ENCODE measurements at regions not wholly inside any gene's neighbourhood (a gene's known extent, or its start where the extent isn't known, plus 50 kb on each side); places are given as distances from the start of the nearest gene placed in this dataset.

- TF ChIP-seq CTCF (IDR thresholded peaks at IDR 0.05; ENCODE audit: extremely low read depth in 1 of 2, insufficient read depth in 1 of 2, low read depth in 1 of 2, low read length in 2 of 2) = no peak
- TF ChIP-seq POLR2A (IDR thresholded peaks at IDR 0.05; ENCODE audit: low read depth, low read length) = no peak
- TF ChIP-seq EZH2 (IDR thresholded peaks at IDR 0.05; ENCODE audit: borderline replicate concordance, low read depth, low read length, severe bottlenecking) = no peak
- TF ChIP-seq FOS (IDR thresholded peaks at IDR 0.05; ENCODE audit: borderline replicate concordance, insufficient read depth, low read length) = no peak
- no peak for TF ChIP-seq POLR2AphosphoS5 (IDR thresholded peaks at IDR 0.05; ENCODE audit: insufficient read depth, low read depth, low read length)
- no peak for TF ChIP-seq MAX (IDR thresholded peaks at IDR 0.05; ENCODE audit: insufficient read depth, insufficient read length)
- TF ChIP-seq JUN (IDR thresholded peaks at IDR 0.05; ENCODE audit: borderline replicate concordance, insufficient read depth, insufficient read length, low read depth) = no peak
- TF ChIP-seq GATA2 (IDR thresholded peaks at IDR 0.05; ENCODE audit: insufficient read depth, insufficient read length, low read depth, low read length) = no peak
These were observed 267.9 kb upstream of the CNTNAP2 start for GRCh38 chr7:145848691-145849090.

All from endothelial cell of umbilical vein (primary cell).